ENCODE measurements at regions not wholly inside any gene's neighbourhood (a gene's known extent, or its start where the extent isn't known, plus 50 kb on each side); places are given as distances from the start of the nearest gene placed in this dataset.

DNA sequence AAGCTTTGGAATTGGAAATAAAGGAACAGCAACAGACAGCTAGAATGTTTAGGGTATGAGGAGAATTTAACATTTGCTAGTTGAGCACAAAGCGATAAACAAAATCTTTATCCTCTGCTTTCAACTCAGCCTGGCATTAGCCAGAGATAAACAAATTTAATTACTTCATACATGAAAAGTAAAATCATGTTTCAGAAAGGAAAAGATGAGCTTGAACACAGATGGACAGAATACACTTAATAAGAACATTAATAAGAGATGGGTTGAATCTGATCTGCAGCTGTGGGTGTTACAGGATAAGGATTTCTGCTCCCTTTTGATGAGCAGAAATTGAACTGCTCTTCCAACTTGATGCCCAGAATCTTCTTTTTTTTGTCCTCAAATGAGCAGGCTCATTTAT lies 275.2 kb downstream of the CSNK1G3 start:
- no peak for FAIRE-seq
- no peak for DNase-seq (ENCODE audit: low spot score in 2 of 2)

GRCh38 chr5:123786411-123786810 lies 274.4 kb downstream of the CSNK1G3 start:
- FAIRE-seq (no peak), DNase-seq (ENCODE audit: low spot score in 2 of 2) (no peak)

GRCh38 chr5:123785162-123786071 lies 273.4 kb downstream of the CSNK1G3 start:
- DNase-seq (ENCODE audit: low spot score in 2 of 2) = no peak
- no peak for FAIRE-seq

DNA sequence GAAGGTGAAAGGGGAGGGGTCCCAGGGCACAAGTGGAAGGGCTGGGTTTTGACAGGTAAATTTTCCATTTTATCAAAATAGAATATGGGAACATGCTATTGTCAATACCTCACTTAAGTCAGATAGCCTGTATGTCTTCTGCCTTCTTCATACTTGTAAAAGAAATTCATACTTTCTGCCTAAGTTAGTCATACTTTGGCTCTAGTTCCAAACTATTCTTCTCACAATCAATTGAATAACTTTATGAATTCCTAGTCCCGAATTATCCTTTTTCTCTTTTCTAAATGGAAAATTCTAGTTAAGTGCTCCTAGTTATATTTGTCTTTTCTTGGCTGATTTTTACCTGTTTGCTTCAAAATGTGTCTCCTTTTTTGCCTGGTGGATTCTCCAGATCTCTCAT lies 271.4 kb downstream of the CSNK1G3 start:
- DNase-seq (ENCODE audit: low spot score in 2 of 2) (no peak), FAIRE-seq (no peak)

- DNase-seq (ENCODE audit: low spot score in 2 of 2) (no peak), FAIRE-seq (no peak)
Measured at GRCh38 chr5:123778641-123779040, 266.7 kb downstream of the CSNK1G3 start.

- FAIRE-seq (no peak), DNase-seq (ENCODE audit: low spot score in 2 of 2) (no peak)
Measured at GRCh38 chr5:123776761-123777160, 264.8 kb downstream of the CSNK1G3 start.

DNA sequence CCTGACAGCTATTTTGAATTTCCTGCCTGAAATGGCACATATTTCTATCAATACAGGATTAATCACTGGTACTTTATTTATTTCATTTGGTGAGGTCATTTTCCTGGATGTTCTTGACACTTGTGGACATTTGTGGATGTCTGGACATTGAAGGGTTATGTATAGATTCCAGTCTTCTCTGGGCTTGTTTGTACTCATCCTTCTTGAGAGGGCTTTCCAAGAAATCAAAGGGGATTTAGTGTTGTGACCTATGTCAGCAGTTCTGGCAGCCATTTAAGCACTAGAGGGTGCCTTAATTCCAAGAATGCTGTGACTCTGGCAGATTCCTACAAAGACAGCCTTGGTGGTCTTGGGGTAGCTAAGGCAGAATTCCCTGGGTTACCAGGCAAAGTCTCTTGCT lies 259.7 kb downstream of the CSNK1G3 start:
- DNase-seq (ENCODE audit: low spot score in 2 of 2) (no peak), FAIRE-seq (no peak)

DNA sequence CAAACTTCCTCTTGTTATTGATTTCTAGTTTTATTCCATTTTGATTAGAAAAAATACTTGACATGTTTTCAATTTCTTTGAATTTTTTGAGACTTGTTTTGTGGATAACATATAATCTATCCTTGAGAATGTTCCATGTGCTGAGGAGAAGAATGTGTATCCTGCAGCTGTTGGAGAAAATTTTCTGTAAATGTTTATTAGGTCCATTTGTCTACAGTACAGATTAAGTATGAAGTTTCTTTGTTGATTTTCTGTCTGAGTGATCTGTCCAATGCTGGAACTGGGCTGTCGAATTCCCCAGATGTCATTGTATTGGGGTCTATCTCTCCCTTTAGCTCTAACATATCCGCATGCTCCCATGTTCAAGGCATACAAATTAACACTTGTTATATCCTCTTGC lies 251.2 kb downstream of the CSNK1G3 start:
- DNase-seq (ENCODE audit: low spot score in 2 of 2) = no peak
- FAIRE-seq = peak; percentile 69

DNA sequence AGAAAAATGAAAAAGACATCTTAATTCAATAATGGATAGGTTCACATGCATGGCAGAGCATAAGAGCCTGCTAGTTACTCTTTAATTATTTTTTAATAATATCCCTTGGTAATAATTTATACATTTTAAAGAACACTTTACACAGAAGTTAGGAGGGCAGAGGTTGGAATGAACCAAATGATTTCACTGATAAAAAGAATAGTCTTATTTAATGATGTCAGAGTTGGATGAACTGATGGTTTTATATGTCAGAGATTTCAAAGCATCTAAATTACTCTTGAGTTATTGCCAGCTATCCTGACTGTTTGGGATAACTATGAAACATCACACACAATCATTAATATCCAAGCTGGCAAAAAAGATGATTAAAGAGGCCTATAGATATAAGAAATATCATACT lies 244.8 kb downstream of the CSNK1G3 start:
- no peak for FAIRE-seq
- DNase-seq (ENCODE audit: low spot score in 2 of 2) = no peak

DNA sequence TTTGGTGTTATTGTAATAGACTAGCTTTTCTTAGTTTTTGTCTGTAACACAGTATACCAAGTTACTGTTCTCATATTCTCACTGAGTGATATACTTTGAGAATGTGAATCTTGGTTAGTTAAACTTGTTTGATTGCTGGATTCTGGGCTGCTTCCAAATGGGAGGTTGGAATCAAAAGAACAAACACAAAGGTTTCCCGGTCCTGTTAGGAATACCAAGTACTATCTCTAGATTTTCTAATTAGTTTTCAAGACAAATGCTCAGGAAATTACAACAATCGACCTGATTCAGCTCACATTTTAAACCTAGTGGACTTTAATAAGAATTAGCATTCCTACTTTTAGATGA lies 244.3 kb downstream of the CSNK1G3 start:
- no peak for FAIRE-seq
- no peak for DNase-seq (ENCODE audit: low spot score in 2 of 2)

GRCh38 chr5:123755653-123756317 lies 243.8 kb downstream of the CSNK1G3 start:
- DNase-seq (ENCODE audit: low spot score in 2 of 2) = no peak
- no peak for FAIRE-seq

DNA sequence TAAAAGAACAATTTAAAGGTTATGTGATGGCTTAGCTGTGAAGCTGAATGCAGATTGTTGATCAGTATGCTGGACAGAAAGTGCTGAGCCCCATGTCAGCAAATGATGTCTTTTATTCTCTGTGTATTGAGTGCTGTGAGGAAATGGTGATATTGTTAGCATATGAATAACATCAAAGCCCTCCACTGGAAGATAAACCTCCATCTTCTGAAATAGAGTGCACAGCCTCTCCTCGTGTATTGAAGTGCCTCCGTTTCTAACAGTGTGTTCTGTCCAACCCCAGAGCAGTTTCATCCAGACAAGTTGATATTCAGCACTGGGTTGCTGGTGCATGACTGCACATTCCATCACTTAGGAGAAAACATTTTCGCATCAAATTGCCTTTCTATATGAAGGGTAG lies 242.9 kb downstream of the CSNK1G3 start:
- FAIRE-seq (no peak), DNase-seq (ENCODE audit: low spot score in 2 of 2) (no peak)

DNA sequence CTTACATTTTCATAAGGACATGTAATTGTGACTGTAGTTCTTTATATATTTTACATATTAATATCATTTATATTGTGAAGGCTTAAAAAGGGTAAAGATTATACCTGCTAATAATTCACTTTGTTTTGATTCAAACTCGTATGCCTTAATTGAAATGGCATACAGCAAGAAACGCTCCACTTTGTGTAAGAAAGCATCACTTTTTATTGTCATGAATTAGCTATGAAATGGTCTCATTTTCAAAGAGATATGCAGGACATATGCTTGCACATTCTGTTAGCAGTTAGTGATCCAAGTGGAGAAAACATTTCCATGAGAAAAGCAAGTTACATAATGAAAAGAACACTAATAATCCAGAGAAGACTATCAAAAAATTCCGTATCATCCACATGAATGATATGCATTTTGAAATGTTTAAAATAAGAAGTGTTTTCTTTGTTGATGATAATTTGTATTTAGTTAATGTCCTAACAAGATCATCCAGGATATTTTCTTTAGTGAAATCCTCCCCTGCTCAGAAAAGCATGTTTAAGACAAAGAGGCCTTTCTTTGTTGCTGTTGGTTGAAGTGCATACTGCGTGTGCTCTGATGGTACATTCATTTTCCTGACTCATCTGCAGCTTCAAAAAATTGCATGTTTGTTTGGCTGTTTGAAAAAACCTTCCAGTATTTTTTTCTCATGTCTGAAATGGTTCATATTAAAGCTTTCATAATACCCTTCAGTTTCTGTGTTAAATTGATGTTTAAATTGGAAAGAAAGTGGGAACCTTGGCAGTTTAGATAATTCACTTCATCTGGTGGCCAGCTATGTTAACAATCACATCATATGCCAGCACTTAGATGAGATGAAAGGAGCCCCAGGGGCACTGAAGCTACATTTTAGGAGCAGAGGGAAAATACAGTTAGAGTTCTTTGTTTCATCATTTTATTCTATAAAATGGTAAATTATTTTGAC lies 242.2 kb downstream of the CSNK1G3 start:
- DNase-seq (ENCODE audit: low spot score in 2 of 2) (no peak), FAIRE-seq (no peak)

DNA sequence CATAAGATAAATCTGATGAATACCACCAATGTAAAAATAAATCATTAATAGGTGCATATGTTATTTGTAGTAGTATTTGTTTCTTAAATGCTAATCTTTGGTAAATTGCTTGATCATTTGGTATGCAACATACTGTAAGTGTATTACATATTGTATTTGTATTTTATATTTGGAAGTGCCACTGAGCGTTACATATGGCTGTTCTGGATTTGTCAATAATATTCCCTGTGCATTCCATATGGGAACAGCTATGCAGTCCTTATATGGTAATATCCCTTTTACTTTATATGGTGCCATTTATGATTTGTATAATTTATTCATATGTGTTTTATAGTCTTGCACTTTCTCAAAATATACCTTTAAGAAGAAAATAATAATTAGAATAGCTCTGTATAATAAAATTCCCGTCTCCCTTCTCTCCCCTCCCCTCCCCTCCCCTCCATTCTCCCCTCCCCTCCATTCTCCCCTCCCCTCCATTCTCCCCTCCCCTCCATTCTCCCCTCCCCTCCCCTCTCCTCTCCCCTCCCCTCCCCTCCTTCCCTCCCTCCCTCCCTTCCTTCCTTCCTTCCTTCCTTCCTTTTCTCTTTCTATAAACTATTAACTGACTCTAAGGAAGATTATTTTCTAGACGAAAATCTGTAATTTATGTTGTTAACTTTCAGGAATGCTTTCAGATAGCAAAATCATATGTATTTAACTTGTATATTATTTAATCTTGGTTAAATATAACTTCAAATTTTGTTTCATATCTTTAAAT lies 241.4 kb downstream of the CSNK1G3 start:
- no peak for DNase-seq (ENCODE audit: low spot score in 2 of 2)
- peak; percentile 56 for FAIRE-seq

GRCh38 chr5:123752552-123753179 lies 240.7 kb downstream of the CSNK1G3 start:
- FAIRE-seq (no peak), DNase-seq (ENCODE audit: low spot score in 2 of 2) (no peak)

DNA sequence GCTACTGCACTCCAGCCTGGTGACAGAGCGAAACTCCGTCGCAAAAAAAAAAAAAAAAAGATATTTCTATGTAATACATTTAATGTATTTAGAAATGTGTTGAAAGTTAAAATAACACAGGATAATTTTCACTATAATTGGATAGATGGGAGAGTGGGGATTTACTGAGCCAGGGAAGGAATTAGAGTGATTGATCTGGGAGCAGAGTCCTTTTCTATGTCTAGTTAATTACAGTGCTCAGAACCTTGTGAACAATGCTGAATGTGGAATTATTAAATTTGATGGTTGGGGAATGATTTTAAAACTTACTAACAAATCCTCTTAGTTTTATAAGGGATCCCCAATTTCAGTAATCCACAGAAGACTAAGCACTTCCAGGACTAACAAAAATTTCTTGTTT lies 239.7 kb downstream of the CSNK1G3 start:
- FAIRE-seq (no peak), DNase-seq (ENCODE audit: low spot score in 2 of 2) (no peak)

GRCh38 chr5:123748239-123748638 lies 236.3 kb downstream of the CSNK1G3 start:
- DNase-seq (ENCODE audit: low spot score in 2 of 2) (no peak), FAIRE-seq (no peak)

DNA sequence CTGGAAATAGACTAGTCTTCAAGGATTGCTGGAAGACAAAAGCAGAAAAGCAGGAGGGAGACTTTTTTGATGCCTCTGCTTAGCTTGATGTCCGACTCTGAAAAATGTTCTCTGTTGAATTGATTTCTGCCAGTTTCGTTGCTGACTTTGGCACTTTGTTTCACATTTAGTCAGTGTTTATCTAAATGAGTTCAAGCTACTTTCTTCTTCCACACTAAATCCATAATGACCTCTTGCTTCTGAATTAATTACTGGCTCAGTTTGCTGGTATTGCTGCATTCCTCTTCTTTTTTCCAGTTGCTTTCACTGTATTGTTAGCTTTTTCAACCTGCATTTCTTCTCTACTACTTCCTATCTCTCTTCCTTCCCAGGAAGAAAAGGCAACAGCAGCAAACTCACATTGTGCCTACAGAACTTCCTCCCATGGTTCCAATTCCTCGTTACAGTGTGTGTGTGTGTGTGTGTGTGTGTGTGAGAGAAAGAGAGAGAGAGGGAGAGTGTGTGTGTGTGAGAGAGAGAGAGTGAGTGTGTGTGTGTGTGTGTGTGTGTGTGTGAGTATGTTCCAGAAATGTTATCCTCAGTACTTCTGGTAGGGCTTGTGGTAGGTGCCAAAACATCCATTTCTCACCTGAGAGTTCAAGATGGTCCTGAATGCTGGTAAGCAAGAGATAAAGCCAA lies 234.8 kb downstream of the CSNK1G3 start:
- no peak for FAIRE-seq
- no peak for DNase-seq (ENCODE audit: low spot score in 2 of 2)

- FAIRE-seq = no peak
- DNase-seq (ENCODE audit: low spot score in 2 of 2) = no peak
Measured at GRCh38 chr5:123743990-123744583, 232.1 kb downstream of the CSNK1G3 start.

Measured in frontal cortex (tissue), 3 donors.